ENCODE measurements at regions not wholly inside any gene's neighbourhood (a gene's known extent, or its start where the extent isn't known, plus 50 kb on each side); places are given as distances from the start of the nearest gene placed in this dataset.
"Not testable (repeated sequence)": the region's sequence is repeated elsewhere in the genome, so short reads cannot be mapped to it uniquely, and the experiment has no call there.

GRCh38 chr7:114173170-114173890 is 241.3 kb upstream of the FOXP2 start:
- Histone ChIP-seq H3K4me3 (ENCODE audit: low read depth, low read length) (no peak overlapping the region), H3K27me3 (ENCODE audit: control insufficient read depth, insufficient read depth, low read length) (no peaks in the 10 kb centered on the region), H3K36me3 (ENCODE audit: control insufficient read depth, insufficient read depth, low read length) (no peaks in the 10 kb centered on the region)
- DNase-seq (ENCODE audit: low read depth), result no peak
- TF ChIP-seq CTCF (IDR thresholded peaks at IDR 0.05; ENCODE audit: insufficient read depth, low read length, poor library complexity, severe bottlenecking), result no peak

- H3K4me3 ChIP-seq (ENCODE audit: low read depth, low read length); H3K36me3 ChIP-seq (ENCODE audit: control insufficient read depth, insufficient read depth, low read length); H3K27me3 ChIP-seq (ENCODE audit: control insufficient read depth, insufficient read depth, low read length); DNase-seq (ENCODE audit: low read depth): not testable (repeated sequence)
These were observed 245.2 kb upstream of the FOXP2 start for GRCh38 chr7:114169389-114169788.

- DNase-seq (ENCODE audit: low read depth), result no peak
- Histone ChIP-seq H3K27me3 (ENCODE audit: control insufficient read depth, insufficient read depth, low read length) (no peaks in the 10 kb centered on the region), H3K36me3 (ENCODE audit: control insufficient read depth, insufficient read depth, low read length) (no peaks in the 10 kb centered on the region), H3K4me3 (ENCODE audit: low read depth, low read length) (no peak overlapping the region)
- TF ChIP-seq CTCF (IDR thresholded peaks at IDR 0.05; ENCODE audit: insufficient read depth, low read length, poor library complexity, severe bottlenecking), result no peak
These were observed 242.1 kb upstream of the PPP1R3A start for GRCh38 chr7:114160925-114161324.

GRCh38 chr7:114158854-114159253 is 240.0 kb upstream of the PPP1R3A start:
- no peak for TF ChIP-seq CTCF (IDR thresholded peaks at IDR 0.05; ENCODE audit: insufficient read depth, low read length, poor library complexity, severe bottlenecking)

GRCh38 chr7:114158275-114158674 is 239.5 kb upstream of the PPP1R3A start:
- H3K36me3 ChIP-seq (ENCODE audit: control insufficient read depth, insufficient read depth, low read length), result no peaks in the 10 kb centered on the region
- no peak for TF ChIP-seq CTCF (IDR thresholded peaks at IDR 0.05; ENCODE audit: insufficient read depth, low read length, poor library complexity, severe bottlenecking)
- H3K27me3 ChIP-seq (ENCODE audit: control insufficient read depth, insufficient read depth, low read length), result no peaks in the 10 kb centered on the region
- H3K4me3 ChIP-seq (ENCODE audit: low read depth, low read length), result no peak overlapping the region
- DNase-seq (ENCODE audit: low read depth), result peak; percentile 26

More at GRCh38 chr7:114158854-114159253, 240.0 kb upstream of the PPP1R3A start:
- DNase-seq (ENCODE audit: low read depth), result no peak
- Histone ChIP-seq H3K36me3 (ENCODE audit: control insufficient read depth, insufficient read depth, low read length) (no peaks in the 10 kb centered on the region), H3K4me3 (ENCODE audit: low read depth, low read length) (no peak overlapping the region), H3K27me3 (ENCODE audit: control insufficient read depth, insufficient read depth, low read length) (no peaks in the 10 kb centered on the region)

GRCh38 chr7:114156178-114156577 is 237.4 kb upstream of the PPP1R3A start:
- Histone ChIP-seq H3K36me3 (ENCODE audit: control insufficient read depth, insufficient read depth, low read length) (no peaks in the 10 kb centered on the region), H3K4me3 (ENCODE audit: low read depth, low read length) (no peak overlapping the region), H3K27me3 (ENCODE audit: control insufficient read depth, insufficient read depth, low read length) (no peaks in the 10 kb centered on the region)
- no peak for DNase-seq (ENCODE audit: low read depth)
- TF ChIP-seq CTCF (IDR thresholded peaks at IDR 0.05; ENCODE audit: insufficient read depth, low read length, poor library complexity, severe bottlenecking), result no peak
